ENCODE measurements at regions not wholly inside any gene's neighbourhood (a gene's known extent, or its start where the extent isn't known, plus 50 kb on each side); places are given as distances from the start of the nearest gene placed in this dataset.

DNA sequence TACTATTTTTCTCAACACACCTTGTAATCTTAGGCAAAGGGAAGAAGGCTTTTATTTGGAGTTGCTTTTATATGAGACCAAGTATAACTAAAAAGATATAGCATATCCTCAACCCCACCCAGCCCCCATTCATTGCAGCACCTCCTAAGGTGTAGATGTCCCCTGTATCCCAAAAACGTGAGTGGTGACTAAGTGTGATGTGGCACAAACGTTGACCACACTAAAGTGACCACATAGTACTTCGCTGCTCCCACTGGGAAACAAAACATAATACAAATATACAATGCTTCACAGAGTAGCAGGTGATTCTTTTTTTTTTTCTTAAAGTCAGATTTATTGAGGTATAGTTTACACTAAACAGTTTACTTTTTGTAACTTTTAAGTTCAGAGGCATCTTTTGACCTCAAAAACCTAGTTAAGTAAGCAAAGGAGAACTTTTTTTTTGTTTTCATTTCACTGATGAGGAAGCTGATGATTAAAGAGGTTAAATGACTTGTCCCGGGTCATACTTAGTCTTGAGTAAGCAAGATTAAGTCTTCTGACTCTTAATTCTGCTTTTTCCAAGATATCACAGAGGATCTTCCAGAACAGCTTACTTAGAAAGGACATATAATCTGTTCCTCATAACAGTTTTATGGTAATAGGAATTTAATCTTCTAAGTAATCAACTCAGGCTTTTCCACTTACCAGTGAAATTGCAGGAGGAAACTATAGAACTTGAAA is 245.2 kb upstream of the PLEKHG7 start:
- no peaks in the 10 kb centered on the region for H3K27me3 Mint-ChIP-seq (ENCODE audit: insufficient read depth, unreplicated experiment)
- POLR2A ChIA-PET = no interaction called here
- H3K4me3 Mint-ChIP-seq (ENCODE audit: unreplicated experiment) = no peak overlapping the region
- H3K9me3 Mint-ChIP-seq (ENCODE audit: unreplicated experiment) = no peaks in the 10 kb centered on the region
- no peaks in the 10 kb centered on the region for H3K36me3 Mint-ChIP-seq (ENCODE audit: insufficient read depth, unreplicated experiment)
- BruUV-seq (replicated peaks) = no TSS peak
- CTCF ChIA-PET = no interaction called here
- TF ChIP-seq, protein P1, sequence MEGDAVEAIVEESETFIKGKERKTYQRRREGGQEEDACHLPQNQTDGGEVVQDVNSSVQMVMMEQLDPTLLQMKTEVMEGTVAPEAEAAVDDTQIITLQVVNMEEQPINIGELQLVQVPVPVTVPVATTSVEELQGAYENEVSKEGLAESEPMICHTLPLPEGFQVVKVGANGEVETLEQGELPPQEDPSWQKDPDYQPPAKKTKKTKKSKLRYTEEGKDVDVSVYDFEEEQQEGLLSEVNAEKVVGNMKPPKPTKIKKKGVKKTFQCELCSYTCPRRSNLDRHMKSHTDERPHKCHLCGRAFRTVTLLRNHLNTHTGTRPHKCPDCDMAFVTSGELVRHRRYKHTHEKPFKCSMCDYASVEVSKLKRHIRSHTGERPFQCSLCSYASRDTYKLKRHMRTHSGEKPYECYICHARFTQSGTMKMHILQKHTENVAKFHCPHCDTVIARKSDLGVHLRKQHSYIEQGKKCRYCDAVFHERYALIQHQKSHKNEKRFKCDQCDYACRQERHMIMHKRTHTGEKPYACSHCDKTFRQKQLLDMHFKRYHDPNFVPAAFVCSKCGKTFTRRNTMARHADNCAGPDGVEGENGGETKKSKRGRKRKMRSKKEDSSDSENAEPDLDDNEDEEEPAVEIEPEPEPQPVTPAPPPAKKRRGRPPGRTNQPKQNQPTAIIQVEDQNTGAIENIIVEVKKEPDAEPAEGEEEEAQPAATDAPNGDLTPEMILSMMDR (IDR thresholded peaks at IDR 0.05; ENCODE audit: unreplicated experiment) = no peak
- intact Hi-C loops (cut with micrococcal nuclease) = no loop called here
- no peak overlapping the region for H3K27ac Mint-ChIP-seq (ENCODE audit: low read depth, unreplicated experiment)
- no peaks in the 10 kb centered on the region for H3K4me1 Mint-ChIP-seq (ENCODE audit: insufficient read depth, unreplicated experiment)
- DNase-seq (ENCODE audit: unreplicated experiment) = no peak

- ChIA-PET POLR2A (no interaction called here), CTCF (no interaction called here)
- H3K36me3 Mint-ChIP-seq (ENCODE audit: insufficient read depth, unreplicated experiment) = no peaks in the 10 kb centered on the region
- TF ChIP-seq, protein P1 (IDR thresholded peaks at IDR 0.05; ENCODE audit: unreplicated experiment) = no peak
- no peaks in the 10 kb centered on the region for H3K4me1 Mint-ChIP-seq (ENCODE audit: insufficient read depth, unreplicated experiment)
- no peak for DNase-seq (ENCODE audit: unreplicated experiment)
- H3K4me3 Mint-ChIP-seq (ENCODE audit: unreplicated experiment) = no peak overlapping the region
- intact Hi-C loops (cut with micrococcal nuclease) = no loop called here
- no peaks in the 10 kb centered on the region for H3K27me3 Mint-ChIP-seq (ENCODE audit: insufficient read depth, unreplicated experiment)
- BruUV-seq (replicated peaks) = no TSS peak
- H3K27ac Mint-ChIP-seq (ENCODE audit: low read depth, unreplicated experiment) = no peak overlapping the region
- no peaks in the 10 kb centered on the region for H3K9me3 Mint-ChIP-seq (ENCODE audit: unreplicated experiment)
These were observed 250.0 kb upstream of the PLEKHG7 start for GRCh38 chr12:92452763-92453162.

DNA sequence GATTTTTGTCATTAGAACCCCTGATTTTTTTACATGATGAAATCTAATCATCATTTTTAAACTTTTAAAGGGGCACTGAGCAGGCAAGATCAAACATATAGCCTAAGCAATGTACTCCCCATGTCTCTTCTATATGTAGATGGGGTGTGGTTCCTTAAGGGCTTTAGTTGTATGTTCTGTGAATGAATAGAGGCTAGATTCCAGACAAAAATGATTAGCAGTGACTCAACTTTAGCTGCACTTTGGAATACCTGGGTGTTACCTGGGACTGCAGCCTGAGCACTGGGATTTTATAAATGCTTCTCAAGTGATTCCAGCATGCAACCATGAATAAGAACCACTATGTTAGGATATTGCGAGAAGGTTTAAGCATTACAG is 256.7 kb upstream of the PLEKHG7 start:
- peak; percentile 17 for DNase-seq (ENCODE audit: unreplicated experiment)
- TF ChIP-seq, protein P1 (IDR thresholded peaks at IDR 0.05; ENCODE audit: unreplicated experiment) = no peak
- no peak overlapping the region for H3K27ac Mint-ChIP-seq (ENCODE audit: low read depth, unreplicated experiment)
- H3K4me3 Mint-ChIP-seq (ENCODE audit: unreplicated experiment) = no peak overlapping the region
- no peaks in the 10 kb centered on the region for H3K36me3 Mint-ChIP-seq (ENCODE audit: insufficient read depth, unreplicated experiment)
- no peaks in the 10 kb centered on the region for H3K27me3 Mint-ChIP-seq (ENCODE audit: insufficient read depth, unreplicated experiment)
- no peaks in the 10 kb centered on the region for H3K9me3 Mint-ChIP-seq (ENCODE audit: unreplicated experiment)
- peaks cover 15% of the 10 kb centered on the region for H3K4me1 Mint-ChIP-seq (ENCODE audit: insufficient read depth, unreplicated experiment)
- no TSS peak for BruUV-seq (replicated peaks)
- CTCF ChIA-PET = no interaction called here
- POLR2A ChIA-PET = interaction anchor here (1.5 to 2.1 kb wide), 2 partner anchors 70 to 302 kb away, joined by 3 to 5 read pairs; no protein-coding TSS in a partner anchor
- intact Hi-C loops (cut with micrococcal nuclease) = no loop called here

- BruUV-seq (replicated peaks) = no TSS peak
- Mint-ChIP-seq H3K36me3 (ENCODE audit: insufficient read depth, unreplicated experiment) (no peaks in the 10 kb centered on the region), H3K9me3 (ENCODE audit: unreplicated experiment) (no peaks in the 10 kb centered on the region), H3K27ac (ENCODE audit: low read depth, unreplicated experiment) (no peak overlapping the region), H3K27me3 (ENCODE audit: insufficient read depth, unreplicated experiment) (no peaks in the 10 kb centered on the region), H3K4me1 (ENCODE audit: insufficient read depth, unreplicated experiment) (peaks cover 15% of the 10 kb centered on the region), H3K4me3 (ENCODE audit: unreplicated experiment) (no peak overlapping the region)
- intact Hi-C loops (cut with micrococcal nuclease) = no loop called here
- ChIA-PET CTCF (no interaction called here), POLR2A (interaction anchor here (0.8 to 1.5 kb wide), 2 partner anchors 149 to 302 kb away, joined by 3 read pairs; no protein-coding TSS in a partner anchor)
- TF ChIP-seq, protein P1 (IDR thresholded peaks at IDR 0.05; ENCODE audit: unreplicated experiment) = no peak
- no peak for DNase-seq (ENCODE audit: unreplicated experiment)
These were observed 257.3 kb upstream of the PLEKHG7 start for GRCh38 chr12:92445253-92446082.

Measured in MCF 10A (cell line).